GM12874 (cell line): ENCODE measurements at regions not wholly inside any gene's neighbourhood (a gene's known extent, or its start where the extent isn't known, plus 50 kb on each side); places are given as distances from the start of the nearest gene placed in this dataset.

Experiments
- CTCF ChIP-seq: IDR thresholded peaks from 2 replicates; pipeline ENCODE4 v1.5.1; 2011; ENCODE audit warnings: low read depth, mild to moderate bottlenecking, control low read depth, low read length, moderate library complexity; ENCODE audit not compliant: insufficient read depth

GRCh38 chr7:124514471-124514870, 251.1 kb downstream of the GPR37 start:
- TF ChIP-seq CTCF: no peak

DNA sequence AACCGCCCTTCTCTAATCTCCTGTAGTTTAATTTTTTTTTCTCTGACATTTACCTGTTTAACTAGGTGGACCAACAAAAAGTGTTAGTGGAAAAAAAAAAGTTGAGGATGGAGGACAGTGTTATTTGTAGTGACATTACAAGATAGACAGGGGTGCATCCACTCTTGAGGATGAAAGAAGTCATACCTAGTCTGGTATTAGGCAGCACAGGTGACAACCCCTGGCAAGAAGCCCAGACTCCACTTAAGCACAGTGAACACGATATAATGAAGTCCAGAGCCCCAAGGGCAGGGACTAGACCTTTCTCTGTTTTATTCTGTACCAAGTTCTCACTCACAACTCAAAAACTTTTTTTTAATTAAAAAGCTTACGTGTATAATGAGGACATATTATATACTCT, 268.4 kb downstream of the GPR37 start:
- no peak for TF ChIP-seq CTCF

GRCh38 chr7:124489925-124490324, 275.7 kb downstream of the GPR37 start:
- TF ChIP-seq CTCF: no peak

- TF ChIP-seq CTCF: no peak
These were observed 276.3 kb downstream of the GPR37 start for GRCh38 chr7:124489082-124489819.

GRCh38 chr7:124482229-124482628, 283.4 kb downstream of the GPR37 start:
- TF ChIP-seq CTCF: no peak

GRCh38 chr7:124480821-124481290, 284.7 kb downstream of the GPR37 start:
- TF ChIP-seq CTCF: no peak

GRCh38 chr7:124480036-124480820, 285.4 kb downstream of the GPR37 start:
- no peak for TF ChIP-seq CTCF
